GM12873 (cell line): ENCODE measurements at regions not wholly inside any gene's neighbourhood (a gene's known extent, or its start where the extent isn't known, plus 50 kb on each side); places are given as distances from the start of the nearest gene placed in this dataset.
A peak's percentile ranks its signal among the peaks of the same experiment; 100 is the strongest.

Source experiments
- CTCF ChIP-seq: IDR thresholded peaks from 2 replicates; pipeline ENCODE4 v1.5.1; 2012; ENCODE audit warnings: low read depth, mild to moderate bottlenecking, moderate library complexity, low read length, control low read depth; ENCODE audit not compliant: insufficient read depth; ENCODE audit errors: missing control alignments

GRCh38 chr9:33623658-33624586 is 99.9 kb downstream of the ANKRD18B start:
- TF ChIP-seq CTCF: peak; percentile 85

- TF ChIP-seq CTCF: no peak
Observed at GRCh38 chr9:33628865-33629410, 104.9 kb downstream of the ANKRD18B start.

- no peak for TF ChIP-seq CTCF
Observed at GRCh38 chr9:33633636-33634035, 109.6 kb downstream of the ANKRD18B start.

- no peak for TF ChIP-seq CTCF
Observed at GRCh38 chr9:33637881-33638280, 113.8 kb downstream of the ANKRD18B start.

GRCh38 chr9:33638391-33638915 is 114.4 kb downstream of the ANKRD18B start:
- no peak for TF ChIP-seq CTCF

GRCh38 chr9:33645706-33646105 is 121.7 kb downstream of the ANKRD18B start:
- no peak for TF ChIP-seq CTCF

- TF ChIP-seq CTCF: no peak
Observed at GRCh38 chr9:33649463-33649862, 125.4 kb downstream of the ANKRD18B start.
